Transverse colon (tissue), 4 donors: ENCODE measurements at regions not wholly inside any gene's neighbourhood (a gene's known extent, or its start where the extent isn't known, plus 50 kb on each side); places are given as distances from the start of the nearest gene placed in this dataset.

Source experiments
- CTCF ChIP-seq, 5 experiments: fragments of 200-600 bp in 3 of 5; fragments of 450-650 bp in 2 of 5; sonication (generic) in 3 of 5; IDR thresholded peaks; 1 replicate in 2 of 5; 2 replicates in 3 of 5; pipeline ENCODE4 v1.5.1; 2016 to 2017; ENCODE audit warnings: antibody characterized with exemption in 5 of 5, inconsistent platforms in 3 of 5, mild to moderate bottlenecking in 2 of 5, moderate library complexity in 1 of 5
- EP300 ChIP-seq: sonication (generic); formaldehyde crosslinking; IDR thresholded peaks from one replicate; pipeline ENCODE4 v1.6.1; 2017; ENCODE audit warnings: antibody characterized with exemption, low read depth
- POLR2A ChIP-seq: fragments of 450-650 bp; IDR thresholded peaks from one replicate; pipeline ENCODE4 v1.6.1; 2016; ENCODE audit warnings: antibody characterized with exemption, mild to moderate bottlenecking, moderate library complexity
- POLR2AphosphoS5 ChIP-seq, 3 donors: sonication (generic); formaldehyde crosslinking; IDR thresholded peaks; one replicate each; pipeline ENCODE4 v1.6.1; 2016; ENCODE audit warnings: antibody characterized with exemption in 3 of 3

- no peak for TF ChIP-seq CTCF (IDR thresholded peaks at IDR 0.05)
- no peak for TF ChIP-seq POLR2AphosphoS5 (IDR thresholded peaks at IDR 0.05)
- TF ChIP-seq POLR2A, result no peak
- TF ChIP-seq EP300, result no peak
Measured at GRCh38 chr9:118990949-118991348, 378.3 kb downstream of the BRINP1 start.
